ENCODE measurements at regions not wholly inside any gene's neighbourhood (a gene's known extent, or its start where the extent isn't known, plus 50 kb on each side); places are given as distances from the start of the nearest gene placed in this dataset.

GRCh38 chr7:157482025-157482424, 145.2 kb downstream of the DNAJB6 start:
- FAIRE-seq (no peak), DNase-seq (ENCODE audit: low spot score) (no peak)

GRCh38 chr7:157482517-157483087, 145.8 kb downstream of the DNAJB6 start:
- FAIRE-seq (peak; percentile 99), DNase-seq (ENCODE audit: low spot score) (no peak)

- FAIRE-seq: no peak
- no peak for DNase-seq (ENCODE audit: low spot score)
Measured at GRCh38 chr7:157483515-157483914, 146.7 kb downstream of the DNAJB6 start.

GRCh38 chr7:157483971-157484410, 147.2 kb downstream of the DNAJB6 start:
- FAIRE-seq (no peak), DNase-seq (ENCODE audit: low spot score) (no peak)

- FAIRE-seq: no peak
- DNase-seq (ENCODE audit: low spot score): no peak
Measured at GRCh38 chr7:157484411-157485081, 147.7 kb downstream of the DNAJB6 start.

- FAIRE-seq: no peak
- DNase-seq (ENCODE audit: low spot score): no peak
Measured at GRCh38 chr7:157485361-157485831, 148.6 kb downstream of the DNAJB6 start.

GRCh38 chr7:157486007-157486755, 149.4 kb downstream of the DNAJB6 start:
- no peak for FAIRE-seq
- DNase-seq (ENCODE audit: low spot score): no peak

GRCh38 chr7:157487046-157487770, 150.4 kb downstream of the DNAJB6 start:
- FAIRE-seq: no peak
- no peak for DNase-seq (ENCODE audit: low spot score)

GRCh38 chr7:157488281-157488680, 151.5 kb downstream of the DNAJB6 start:
- no peak for DNase-seq (ENCODE audit: low spot score)
- FAIRE-seq: no peak

- DNase-seq (ENCODE audit: low spot score) (no peak), FAIRE-seq (no peak)
Measured at GRCh38 chr7:157488966-157489365, 152.2 kb downstream of the DNAJB6 start.

Measured in urothelium cell line (cell line).